HCT116 (cell line): ENCODE measurements at regions not wholly inside any gene's neighbourhood (a gene's known extent, or its start where the extent isn't known, plus 50 kb on each side); places are given as distances from the start of the nearest gene placed in this dataset.

Experiments
- ATAC-seq: fragments of 200-7000 bp; cut with Tn5 transposase; 2 replicates; pipeline ENCODE4 v1.9.1; 2020; ENCODE audit warnings: mild to moderate bottlenecking, moderate library complexity
- BruUV-seq: library from RNA; stranded (reverse); fragments of 400-500 nt; replicated peaks from 2 replicates; lab custom pipeline; 2021; lab: Mats Ljungman, UMichigan
- CTCF ChIA-PET: fragments of 300-600 bp; sonication (Branson Sonifier 250); formaldehyde crosslinking; loops from one replicate; lab custom pipeline; 2021; ENCODE audit warnings: antibody characterized with exemption; lab: Charles Lee
- POLR2A ChIA-PET: fragments of 300-600, 350-600 bp; sonication (Branson Sonifier 250); formaldehyde crosslinking; loops from one replicate; lab custom pipeline; 2021; ENCODE audit warnings: antibody characterized with exemption; lab: Charles Lee
- RAD21 ChIA-PET, 2 experiments: fragments of 300-600 bp; sonication (Branson Sonifier 250); formaldehyde crosslinking; loops; one replicate each; lab custom pipeline; 2023; ENCODE audit warnings: low total read pairs in 2 of 2; ENCODE audit not compliant: uncharacterized antibody in 2 of 2, unreplicated experiment in 2 of 2, low non-redundant PET in 1 of 2; lab: Charles Lee
- DNase-seq: peaks from one replicate; pipeline ENCODE4 v3.0.0-alpha.2; 2010; ENCODE audit warnings: low read depth, low spot score
- H2AFZ ChIP-seq: fragments of 200-600 bp; shearing (Covaris generic), sonication (generic); 2 replicates; pipeline ENCODE4 v1.6.1; 2017; ENCODE audit warnings: low read depth, mixed run types, mixed read lengths, antibody characterized with exemption, low read length; ENCODE audit not compliant: poor library complexity, severe bottlenecking
- H3K27ac ChIP-seq: 2 replicates; pipeline ENCODE4 v1.5.1; 2012; ENCODE audit warnings: low read depth, low read length
- H3K27me3 ChIP-seq: fragments of 200-600 bp; sonication (generic); 2 replicates; pipeline ENCODE4 v1.6.1; 2016; ENCODE audit warnings: mixed run types, low read length, mixed read lengths; ENCODE audit not compliant: insufficient read depth
- H3K36me3 ChIP-seq, 2 experiments: fragments of 200-500 bp in 1 of 2; fragments of 200-600 bp in 1 of 2; sonication (Bioruptor generic) in 1 of 2; sonication (generic) in 1 of 2; 2 replicates each; pipeline versions ENCODE4 v1.5.1 to v1.6.1; 2014 to 2016; ENCODE audit warnings: low read length in 2 of 2, inconsistent platforms in 1 of 2, mixed read lengths in 1 of 2, mixed run types in 1 of 2; ENCODE audit not compliant: insufficient read depth in 2 of 2, control insufficient read depth in 1 of 2
- H3K4me1 ChIP-seq, 2 experiments: fragments of 200-600 bp in 1 of 2; sonication (generic) in 1 of 2; 2 replicates each; pipeline versions ENCODE4 v1.5.1 to v1.6.1; 2012 to 2017; ENCODE audit warnings: low read length in 2 of 2, inconsistent platforms in 1 of 2, mild to moderate bottlenecking in 1 of 2, mixed read lengths in 1 of 2, mixed run types in 1 of 2, moderate library complexity in 1 of 2; ENCODE audit not compliant: insufficient read depth in 2 of 2, control insufficient read depth in 1 of 2
- H3K4me2 ChIP-seq: fragments of 200-600 bp; sonication (generic); 2 replicates; pipeline ENCODE4 v1.6.1; 2017; ENCODE audit warnings: mixed run types, low read length, mixed read lengths
- H3K4me3 ChIP-seq, 2 experiments: fragments of 200-600 bp in 1 of 2; sonication (generic) in 1 of 2; replicated peaks in 1 of 2; 2 replicates each; pipeline ENCODE4 v1.5.1; 2011 to 2016; ENCODE audit warnings: low read length in 2 of 2, control low read depth in 1 of 2, low read depth in 1 of 2, mild to moderate bottlenecking in 1 of 2, mixed read lengths in 1 of 2, mixed run types in 1 of 2
- H3K79me2 ChIP-seq: fragments of 200-600 bp; sonication (generic); 2 replicates; pipeline ENCODE4 v1.6.1; 2017; ENCODE audit warnings: mild to moderate bottlenecking, mixed run types, low read length, moderate library complexity, mixed read lengths; ENCODE audit not compliant: insufficient read depth
- H3K9ac ChIP-seq: fragments of 200-600 bp; sonication (generic); 2 replicates; pipeline ENCODE4 v1.6.1; 2016; ENCODE audit warnings: low read length, mixed read lengths
- H3K9me2 ChIP-seq: fragments of 200-600 bp; sonication (generic), shearing (Covaris generic); 2 replicates; pipeline ENCODE4 v1.6.1; 2017; ENCODE audit warnings: mixed run types, mild to moderate bottlenecking, moderate library complexity; ENCODE audit not compliant: insufficient read depth
- H3K9me3 ChIP-seq, 2 experiments: fragments of 200-500 bp in 1 of 2; fragments of 200-600 bp in 1 of 2; sonication (Bioruptor generic) in 1 of 2; sonication (generic) in 1 of 2; 2 replicates each; pipeline ENCODE4 v1.6.1; 2014 to 2017; ENCODE audit warnings: low read length in 2 of 2, mixed read lengths in 2 of 2, inconsistent platforms in 1 of 2, low read depth in 1 of 2, mild to moderate bottlenecking in 1 of 2, mixed run types in 1 of 2, moderate library complexity in 1 of 2; ENCODE audit not compliant: control insufficient read depth in 1 of 2, insufficient read depth in 1 of 2
- H4K20me1 ChIP-seq: fragments of 200-600 bp; sonication (generic), shearing (Covaris generic); 2 replicates; pipeline ENCODE4 v1.6.1; 2017; ENCODE audit warnings: mixed run types, mild to moderate bottlenecking, moderate library complexity; ENCODE audit not compliant: insufficient read depth
- CEBPB ChIP-seq: IDR thresholded peaks from 2 replicates; pipeline ENCODE4 v1.6.1; 2012; ENCODE audit warnings: low read depth
- EGR1 ChIP-seq: IDR thresholded peaks from 2 replicates; pipeline ENCODE4 v1.6.1; 2012; ENCODE audit warnings: low read depth
- ELF1 ChIP-seq: IDR thresholded peaks from 2 replicates; pipeline ENCODE4 v1.6.1; 2012; ENCODE audit warnings: low read depth, borderline replicate concordance
- EZH2 ChIP-seq: fragments of 200-600 bp; sonication (generic); IDR thresholded peaks from 2 replicates; pipeline ENCODE4 v1.6.1; 2017; ENCODE audit warnings: antibody characterized with exemption, mixed run types
- FOSL1 ChIP-seq: IDR thresholded peaks from 2 replicates; pipeline ENCODE4 v1.6.1; 2012; ENCODE audit warnings: low read depth
- JUND ChIP-seq: IDR thresholded peaks from 2 replicates; pipeline ENCODE4 v1.6.1; 2012
- POLR2A ChIP-seq: IDR thresholded peaks from 2 replicates; pipeline ENCODE4 v1.7.0; 2011; ENCODE audit warnings: borderline replicate concordance; ENCODE audit not compliant: insufficient read depth, insufficient read length; ENCODE audit errors: extremely low read depth
- POLR2AphosphoS5 ChIP-seq: IDR thresholded peaks from 2 replicates; pipeline ENCODE4 v1.6.1; 2011; ENCODE audit warnings: mild to moderate bottlenecking, low read depth, low read length, moderate library complexity
- RAD21 ChIP-seq: IDR thresholded peaks from 2 replicates; pipeline ENCODE4 v1.6.1; 2012; ENCODE audit warnings: low read depth, mild to moderate bottlenecking
- SIN3A ChIP-seq: IDR thresholded peaks from 2 replicates; pipeline ENCODE4 v1.6.1; 2012; ENCODE audit warnings: low read depth
- YY1 ChIP-seq: IDR thresholded peaks from 2 replicates; pipeline ENCODE4 v1.6.1; 2011; ENCODE audit warnings: low read length, low read depth, moderate library complexity, mild to moderate bottlenecking; ENCODE audit not compliant: insufficient replicate concordance; ENCODE audit errors: extremely low read depth
- ZFX ChIP-seq: fragments of 450-650 bp; IDR thresholded peaks from 2 replicates; pipeline ENCODE4 v1.6.1; 2017
- ZNF274 ChIP-seq: fragments of 200-500 bp; sonication (Bioruptor generic); IDR thresholded peaks from 2 replicates; pipeline ENCODE4 v1.6.1; 2014; ENCODE audit warnings: mild to moderate bottlenecking, low read depth, low read length, inconsistent platforms
- intact Hi-C: fragments of 100-400 bp; cut with micrococcal nuclease; formaldehyde crosslinking; loops from 2 replicates; pipeline ENCODE4 v1.10.0; 2022
- TF ChIP-seq, protein P1 (sequence below), 3 experiments: fragments of 200-600 bp in 1 of 3; sonication (generic) in 1 of 3; IDR thresholded peaks in 2 of 3; conservative IDR thresholded peaks in 1 of 3; 2 replicates each; pipeline ENCODE4 v1.5.1; 2012 to 2017; ENCODE audit warnings: low read depth in 2 of 3, low read length in 2 of 3, antibody characterized with exemption in 1 of 3, borderline replicate concordance in 1 of 3, control low read depth in 1 of 3, mild to moderate bottlenecking in 1 of 3, mixed read lengths in 1 of 3, mixed run types in 1 of 3, moderate library complexity in 1 of 3; ENCODE audit not compliant: insufficient read depth in 1 of 3
- TF ChIP-seq, protein P2 (sequence below): IDR thresholded peaks from 2 replicates; pipeline ENCODE4 v1.6.1; 2012
- TF ChIP-seq, protein P3 (sequence below): IDR thresholded peaks from 2 replicates; pipeline ENCODE4 v1.6.1; 2012; ENCODE audit warnings: low read depth
- TF ChIP-seq, protein P4 (sequence below): IDR thresholded peaks from 2 replicates; pipeline ENCODE4 v1.6.1; 2011; ENCODE audit warnings: mild to moderate bottlenecking, low read length, moderate library complexity; ENCODE audit not compliant: insufficient replicate concordance; ENCODE audit errors: extremely low read depth
- TF ChIP-seq, protein P5 (sequence below): IDR thresholded peaks from 2 replicates; pipeline ENCODE4 v1.6.1; 2012

DNA sequence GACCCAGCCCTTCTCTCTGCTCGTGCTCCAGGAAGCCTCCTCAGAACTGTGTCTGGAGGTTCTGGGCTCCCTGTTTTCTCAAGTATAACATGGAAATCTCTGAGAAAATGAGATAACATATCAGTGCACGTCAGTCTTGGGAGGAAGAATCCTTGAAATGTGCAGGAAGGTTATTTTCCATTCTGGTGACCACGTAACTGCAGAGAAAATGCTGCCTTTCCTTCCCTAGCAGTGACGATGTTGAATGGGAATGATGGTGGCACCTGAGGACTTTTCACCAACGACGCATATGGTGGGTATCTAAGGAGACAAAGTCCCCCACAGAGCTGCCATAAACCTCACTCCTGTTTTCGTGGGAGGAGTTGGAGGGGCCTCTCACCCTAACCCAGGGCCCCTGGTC lies 272.1 kb upstream of the SIX2 start:
- Histone ChIP-seq H3K27ac (no peak overlapping the region), H3K4me3 (no peak overlapping the region), H3K9me2 (no peaks in the 10 kb centered on the region), H4K20me1 (no peaks in the 10 kb centered on the region), H3K79me2 (no peaks in the 10 kb centered on the region), H3K9ac (no peak overlapping the region), H2AFZ (no peak overlapping the region), H3K36me3 (no peaks in the 10 kb centered on the region), H3K4me2 (no peak overlapping the region), H3K27me3 (no peaks in the 10 kb centered on the region), H3K4me1 (peaks cover 0 to 19% of the 10 kb centered on the region in 2 experiments; a peak in 1 of 4 replicates), H3K9me3 (no peaks in the 10 kb centered on the region)
- no TSS peak for BruUV-seq
- DNase-seq (no peak), ATAC-seq (no peak)
- CTCF ChIA-PET = no interaction called here
- intact Hi-C loops = no loop called here
- POLR2A ChIA-PET = no interaction called here
- RAD21 ChIA-PET = no interaction called here
- no peak for TF ChIP-seq POLR2A
- TF ChIP-seq, protein P1, sequence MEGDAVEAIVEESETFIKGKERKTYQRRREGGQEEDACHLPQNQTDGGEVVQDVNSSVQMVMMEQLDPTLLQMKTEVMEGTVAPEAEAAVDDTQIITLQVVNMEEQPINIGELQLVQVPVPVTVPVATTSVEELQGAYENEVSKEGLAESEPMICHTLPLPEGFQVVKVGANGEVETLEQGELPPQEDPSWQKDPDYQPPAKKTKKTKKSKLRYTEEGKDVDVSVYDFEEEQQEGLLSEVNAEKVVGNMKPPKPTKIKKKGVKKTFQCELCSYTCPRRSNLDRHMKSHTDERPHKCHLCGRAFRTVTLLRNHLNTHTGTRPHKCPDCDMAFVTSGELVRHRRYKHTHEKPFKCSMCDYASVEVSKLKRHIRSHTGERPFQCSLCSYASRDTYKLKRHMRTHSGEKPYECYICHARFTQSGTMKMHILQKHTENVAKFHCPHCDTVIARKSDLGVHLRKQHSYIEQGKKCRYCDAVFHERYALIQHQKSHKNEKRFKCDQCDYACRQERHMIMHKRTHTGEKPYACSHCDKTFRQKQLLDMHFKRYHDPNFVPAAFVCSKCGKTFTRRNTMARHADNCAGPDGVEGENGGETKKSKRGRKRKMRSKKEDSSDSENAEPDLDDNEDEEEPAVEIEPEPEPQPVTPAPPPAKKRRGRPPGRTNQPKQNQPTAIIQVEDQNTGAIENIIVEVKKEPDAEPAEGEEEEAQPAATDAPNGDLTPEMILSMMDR (IDR thresholded peaks at IDR 0.05 in 2 of 3, conservative IDR thresholded peaks at IDR 0.05 in 1 of 3; ENCODE audit: borderline replicate concordance in 1 of 3, insufficient read depth in 1 of 3, low read depth in 2 of 3, low read length in 2 of 3) = no peak
- TF ChIP-seq RAD21 = no peak
- no peak for TF ChIP-seq CEBPB
- TF ChIP-seq EGR1 = no peak
- TF ChIP-seq SIN3A = no peak
- TF ChIP-seq ZFX = no peak
- no peak for TF ChIP-seq JUND
- TF ChIP-seq, protein P2, sequence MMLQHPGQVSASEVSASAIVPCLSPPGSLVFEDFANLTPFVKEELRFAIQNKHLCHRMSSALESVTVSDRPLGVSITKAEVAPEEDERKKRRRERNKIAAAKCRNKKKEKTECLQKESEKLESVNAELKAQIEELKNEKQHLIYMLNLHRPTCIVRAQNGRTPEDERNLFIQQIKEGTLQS = no peak
- TF ChIP-seq FOSL1 = no peak
- TF ChIP-seq, protein P3, sequence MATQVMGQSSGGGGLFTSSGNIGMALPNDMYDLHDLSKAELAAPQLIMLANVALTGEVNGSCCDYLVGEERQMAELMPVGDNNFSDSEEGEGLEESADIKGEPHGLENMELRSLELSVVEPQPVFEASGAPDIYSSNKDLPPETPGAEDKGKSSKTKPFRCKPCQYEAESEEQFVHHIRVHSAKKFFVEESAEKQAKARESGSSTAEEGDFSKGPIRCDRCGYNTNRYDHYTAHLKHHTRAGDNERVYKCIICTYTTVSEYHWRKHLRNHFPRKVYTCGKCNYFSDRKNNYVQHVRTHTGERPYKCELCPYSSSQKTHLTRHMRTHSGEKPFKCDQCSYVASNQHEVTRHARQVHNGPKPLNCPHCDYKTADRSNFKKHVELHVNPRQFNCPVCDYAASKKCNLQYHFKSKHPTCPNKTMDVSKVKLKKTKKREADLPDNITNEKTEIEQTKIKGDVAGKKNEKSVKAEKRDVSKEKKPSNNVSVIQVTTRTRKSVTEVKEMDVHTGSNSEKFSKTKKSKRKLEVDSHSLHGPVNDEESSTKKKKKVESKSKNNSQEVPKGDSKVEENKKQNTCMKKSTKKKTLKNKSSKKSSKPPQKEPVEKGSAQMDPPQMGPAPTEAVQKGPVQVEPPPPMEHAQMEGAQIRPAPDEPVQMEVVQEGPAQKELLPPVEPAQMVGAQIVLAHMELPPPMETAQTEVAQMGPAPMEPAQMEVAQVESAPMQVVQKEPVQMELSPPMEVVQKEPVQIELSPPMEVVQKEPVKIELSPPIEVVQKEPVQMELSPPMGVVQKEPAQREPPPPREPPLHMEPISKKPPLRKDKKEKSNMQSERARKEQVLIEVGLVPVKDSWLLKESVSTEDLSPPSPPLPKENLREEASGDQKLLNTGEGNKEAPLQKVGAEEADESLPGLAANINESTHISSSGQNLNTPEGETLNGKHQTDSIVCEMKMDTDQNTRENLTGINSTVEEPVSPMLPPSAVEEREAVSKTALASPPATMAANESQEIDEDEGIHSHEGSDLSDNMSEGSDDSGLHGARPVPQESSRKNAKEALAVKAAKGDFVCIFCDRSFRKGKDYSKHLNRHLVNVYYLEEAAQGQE = no peak
- TF ChIP-seq, protein P4, sequence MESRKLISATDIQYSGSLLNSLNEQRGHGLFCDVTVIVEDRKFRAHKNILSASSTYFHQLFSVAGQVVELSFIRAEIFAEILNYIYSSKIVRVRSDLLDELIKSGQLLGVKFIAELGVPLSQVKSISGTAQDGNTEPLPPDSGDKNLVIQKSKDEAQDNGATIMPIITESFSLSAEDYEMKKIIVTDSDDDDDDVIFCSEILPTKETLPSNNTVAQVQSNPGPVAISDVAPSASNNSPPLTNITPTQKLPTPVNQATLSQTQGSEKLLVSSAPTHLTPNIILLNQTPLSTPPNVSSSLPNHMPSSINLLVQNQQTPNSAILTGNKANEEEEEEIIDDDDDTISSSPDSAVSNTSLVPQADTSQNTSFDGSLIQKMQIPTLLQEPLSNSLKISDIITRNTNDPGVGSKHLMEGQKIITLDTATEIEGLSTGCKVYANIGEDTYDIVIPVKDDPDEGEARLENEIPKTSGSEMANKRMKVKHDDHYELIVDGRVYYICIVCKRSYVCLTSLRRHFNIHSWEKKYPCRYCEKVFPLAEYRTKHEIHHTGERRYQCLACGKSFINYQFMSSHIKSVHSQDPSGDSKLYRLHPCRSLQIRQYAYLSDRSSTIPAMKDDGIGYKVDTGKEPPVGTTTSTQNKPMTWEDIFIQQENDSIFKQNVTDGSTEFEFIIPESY = no peak
- no peak for TF ChIP-seq EZH2
- TF ChIP-seq YY1 = no peak
- TF ChIP-seq, protein P5, sequence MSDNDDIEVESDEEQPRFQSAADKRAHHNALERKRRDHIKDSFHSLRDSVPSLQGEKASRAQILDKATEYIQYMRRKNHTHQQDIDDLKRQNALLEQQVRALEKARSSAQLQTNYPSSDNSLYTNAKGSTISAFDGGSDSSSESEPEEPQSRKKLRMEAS = no peak
- no peak for TF ChIP-seq ZNF274
- TF ChIP-seq ELF1 = no peak
- TF ChIP-seq POLR2AphosphoS5 = no peak
